Neural progenitor cell (in vitro differentiated cells): ENCODE measurements at regions not wholly inside any gene's neighbourhood (a gene's known extent, or its start where the extent isn't known, plus 50 kb on each side); places are given as distances from the start of the nearest gene placed in this dataset.

Source experiments
- EZH2 ChIP-seq: fragments of 200-600 bp; sonication (generic); IDR thresholded peaks from 2 replicates; pipeline ENCODE4 v1.6.1; 2017; ENCODE audit warnings: antibody characterized with exemption, mild to moderate bottlenecking, moderate library complexity
- TF ChIP-seq, protein P1 (sequence below): fragments of 200-600 bp; sonication (generic); IDR thresholded peaks from 2 replicates; pipeline ENCODE4 v1.5.1; 2017; ENCODE audit warnings: antibody characterized with exemption, mild to moderate bottlenecking

DNA sequence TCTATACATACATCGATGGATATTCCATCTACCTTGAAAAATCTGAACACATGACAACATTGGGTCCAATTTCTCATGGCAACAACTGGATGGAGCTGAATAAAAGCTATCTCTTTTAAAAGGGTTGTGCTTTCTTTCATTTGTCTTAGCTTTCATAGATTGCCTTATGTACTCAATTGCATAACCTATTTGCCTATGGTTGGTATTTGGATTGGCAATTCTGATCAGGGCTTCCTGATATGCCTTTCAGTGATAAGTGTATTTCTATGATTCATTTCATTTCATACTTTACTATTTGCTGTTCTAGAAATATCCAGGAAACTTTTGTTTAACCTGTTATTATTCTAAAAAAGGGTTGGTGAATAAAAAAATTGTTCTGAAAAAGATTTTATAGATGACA lies 509.9 kb downstream of the GRXCR1 start:
- TF ChIP-seq, protein P1, sequence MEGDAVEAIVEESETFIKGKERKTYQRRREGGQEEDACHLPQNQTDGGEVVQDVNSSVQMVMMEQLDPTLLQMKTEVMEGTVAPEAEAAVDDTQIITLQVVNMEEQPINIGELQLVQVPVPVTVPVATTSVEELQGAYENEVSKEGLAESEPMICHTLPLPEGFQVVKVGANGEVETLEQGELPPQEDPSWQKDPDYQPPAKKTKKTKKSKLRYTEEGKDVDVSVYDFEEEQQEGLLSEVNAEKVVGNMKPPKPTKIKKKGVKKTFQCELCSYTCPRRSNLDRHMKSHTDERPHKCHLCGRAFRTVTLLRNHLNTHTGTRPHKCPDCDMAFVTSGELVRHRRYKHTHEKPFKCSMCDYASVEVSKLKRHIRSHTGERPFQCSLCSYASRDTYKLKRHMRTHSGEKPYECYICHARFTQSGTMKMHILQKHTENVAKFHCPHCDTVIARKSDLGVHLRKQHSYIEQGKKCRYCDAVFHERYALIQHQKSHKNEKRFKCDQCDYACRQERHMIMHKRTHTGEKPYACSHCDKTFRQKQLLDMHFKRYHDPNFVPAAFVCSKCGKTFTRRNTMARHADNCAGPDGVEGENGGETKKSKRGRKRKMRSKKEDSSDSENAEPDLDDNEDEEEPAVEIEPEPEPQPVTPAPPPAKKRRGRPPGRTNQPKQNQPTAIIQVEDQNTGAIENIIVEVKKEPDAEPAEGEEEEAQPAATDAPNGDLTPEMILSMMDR = no peak
- no peak for TF ChIP-seq EZH2
